H9 (cell line): ENCODE measurements at regions not wholly inside any gene's neighbourhood (a gene's known extent, or its start where the extent isn't known, plus 50 kb on each side); places are given as distances from the start of the nearest gene placed in this dataset.

Experiments used
- DNase-seq: peaks from one replicate; pipeline ENCODE4 v3.0.0-alpha.2; 2017
- H2AFZ ChIP-seq: one replicate; pipeline ENCODE4 v1.6.1; 2013; ENCODE audit warnings: mild to moderate bottlenecking, low read length, control low read depth, moderate library complexity
- H2AK5ac ChIP-seq: 2 replicates; pipeline ENCODE4 v1.6.1; 2013; ENCODE audit warnings: low read length, control low read depth, mixed read lengths; ENCODE audit not compliant: insufficient read length
- H2BK120ac ChIP-seq: one replicate; pipeline ENCODE4 v1.6.1; 2013; ENCODE audit warnings: low read depth, mild to moderate bottlenecking, low read length, control low read depth, inconsistent platforms; ENCODE audit not compliant: poor library complexity, severe bottlenecking
- H2BK12ac ChIP-seq: 2 replicates; pipeline ENCODE4 v1.6.1; 2013; ENCODE audit warnings: low read length, control low read depth, mixed read lengths, low read depth; ENCODE audit not compliant: insufficient read length
- H2BK15ac ChIP-seq: 2 replicates; pipeline ENCODE4 v1.6.1; 2013; ENCODE audit warnings: low read depth, low read length, control low read depth
- H2BK20ac ChIP-seq: one replicate; pipeline ENCODE4 v1.6.1; 2013; ENCODE audit warnings: low read depth, mild to moderate bottlenecking, low read length, control low read depth, inconsistent platforms; ENCODE audit not compliant: poor library complexity, severe bottlenecking
- H2BK5ac ChIP-seq: 2 replicates; pipeline ENCODE4 v1.6.1; 2013; ENCODE audit warnings: low read length, control low read depth, mixed read lengths; ENCODE audit not compliant: insufficient read length
- H3K14ac ChIP-seq: 2 replicates; pipeline ENCODE4 v1.6.1; 2013; ENCODE audit warnings: low read length, control low read depth; ENCODE audit not compliant: insufficient read depth
- H3K18ac ChIP-seq: 2 replicates; pipeline ENCODE4 v1.6.1; 2013; ENCODE audit warnings: low read depth, mild to moderate bottlenecking, mixed read lengths, low read length, control low read depth; ENCODE audit not compliant: insufficient read length
- H3K23ac ChIP-seq: 2 replicates; pipeline ENCODE4 v1.6.1; 2013; ENCODE audit warnings: low read length, control low read depth, mixed read lengths, low read depth; ENCODE audit not compliant: insufficient read length
- H3K23me2 ChIP-seq: 2 replicates; pipeline ENCODE4 v1.6.1; 2013; ENCODE audit warnings: low read depth, mild to moderate bottlenecking, mixed read lengths, low read length, control low read depth; ENCODE audit not compliant: insufficient read length, poor library complexity, severe bottlenecking
- H3K27ac ChIP-seq: 2 replicates; pipeline ENCODE4 v1.5.1; 2013; ENCODE audit warnings: low read length, control low read depth, mixed read lengths, low read depth; ENCODE audit not compliant: insufficient read length
- H3K27me3 ChIP-seq: 2 replicates; pipeline ENCODE4 v1.6.1; 2013; ENCODE audit warnings: low read length, control low read depth, inconsistent platforms; ENCODE audit not compliant: insufficient read depth
- H3K4ac ChIP-seq: 2 replicates; pipeline ENCODE4 v1.6.1; 2013; ENCODE audit warnings: low read depth, mild to moderate bottlenecking, control low read depth, inconsistent platforms, low read length, moderate library complexity
- H3K4me1 ChIP-seq: 2 replicates; pipeline ENCODE4 v1.6.1; 2013; ENCODE audit warnings: low read length, control low read depth, inconsistent platforms; ENCODE audit not compliant: insufficient read depth
- H3K4me2 ChIP-seq: 2 replicates; pipeline ENCODE4 v1.6.1; 2013; ENCODE audit warnings: low read length, control low read depth, mixed read lengths; ENCODE audit not compliant: insufficient read length, insufficient read depth
- H3K56ac ChIP-seq: 2 replicates; pipeline ENCODE4 v1.6.1; 2013; ENCODE audit warnings: low read depth, mild to moderate bottlenecking, mixed read lengths, low read length, control low read depth; ENCODE audit not compliant: insufficient read length
- H3K79me1 ChIP-seq: 2 replicates; pipeline ENCODE4 v1.6.1; 2013; ENCODE audit warnings: low read depth, mild to moderate bottlenecking, moderate library complexity, low read length, control low read depth, inconsistent platforms; ENCODE audit not compliant: insufficient read depth, poor library complexity, severe bottlenecking
- H3K79me2 ChIP-seq: 2 replicates; pipeline ENCODE4 v1.6.1; 2013; ENCODE audit warnings: low read length, control low read depth, inconsistent platforms; ENCODE audit not compliant: insufficient read depth
- H3K9ac ChIP-seq: 2 replicates; pipeline ENCODE4 v1.6.1; 2013; ENCODE audit warnings: low read length, control low read depth, mixed read lengths; ENCODE audit not compliant: insufficient read length; ENCODE audit errors: extremely low read depth
- H3K9me3 ChIP-seq: one replicate; pipeline ENCODE4 v1.6.1; 2013; ENCODE audit warnings: low read depth, low read length, inconsistent platforms; ENCODE audit not compliant: control insufficient read depth
- H3T11ph ChIP-seq: one replicate; pipeline ENCODE4 v1.6.1; 2013; ENCODE audit warnings: mild to moderate bottlenecking, low read length, control low read depth, inconsistent platforms
- H4K20me1 ChIP-seq: one replicate; pipeline ENCODE4 v1.6.1; 2013; ENCODE audit not compliant: control insufficient read depth, insufficient read length, insufficient read depth
- H4K5ac ChIP-seq: 2 replicates; pipeline ENCODE4 v1.6.1; 2013; ENCODE audit warnings: low read depth, mild to moderate bottlenecking, mixed read lengths, low read length, control low read depth; ENCODE audit not compliant: insufficient read length
- H4K8ac ChIP-seq: replicated peaks from 2 replicates; pipeline ENCODE4 v1.6.1; 2013; ENCODE audit warnings: low read length, control low read depth, mixed read lengths, low read depth; ENCODE audit not compliant: insufficient read length
- H4K91ac ChIP-seq: 2 replicates; pipeline ENCODE4 v1.6.1; 2013; ENCODE audit warnings: low read depth, mild to moderate bottlenecking, moderate library complexity, mixed read lengths, low read length, control low read depth; ENCODE audit not compliant: insufficient read length
- H3K27ac Mint-ChIP-seq, 3 experiments: 2 replicates in 2 of 3; 3 replicates in 1 of 3; pipeline ENCODE4 v1.8.0; 2020 to 2021; ENCODE audit warnings: mixed read lengths in 3 of 3, mild to moderate bottlenecking in 1 of 3, moderate library complexity in 1 of 3
- H3K27me3 Mint-ChIP-seq: 2 replicates; pipeline ENCODE4 v1.8.0; 2021; ENCODE audit warnings: low read depth, mild to moderate bottlenecking, moderate library complexity, mixed read lengths
- H3K36me3 Mint-ChIP-seq, 3 experiments: 2 replicates in 2 of 3; 3 replicates in 1 of 3; pipeline ENCODE4 v1.8.0; 2020 to 2021; ENCODE audit warnings: low read depth in 3 of 3, mixed read lengths in 3 of 3; ENCODE audit not compliant: insufficient read depth in 1 of 3
- H3K4me1 Mint-ChIP-seq, 2 experiments: 2 replicates each; pipeline ENCODE4 v1.8.0; 2020; ENCODE audit warnings: mixed read lengths in 2 of 2
- H3K4me3 Mint-ChIP-seq, 2 experiments: 2 replicates in 1 of 2; 3 replicates in 1 of 2; pipeline ENCODE4 v1.8.0; 2020 to 2021; ENCODE audit warnings: mild to moderate bottlenecking in 2 of 2, mixed read lengths in 2 of 2, moderate library complexity in 1 of 2
- H3K9me3 Mint-ChIP-seq, 2 experiments: 2 replicates in 1 of 2; 3 replicates in 1 of 2; pipeline ENCODE4 v1.8.0; 2020; ENCODE audit warnings: mild to moderate bottlenecking in 2 of 2, mixed read lengths in 2 of 2, moderate library complexity in 1 of 2
- TF ChIP-seq, protein P1 (sequence below): fragments of 200-600 bp; sonication (generic); conservative IDR thresholded peaks from 3 replicates; pipeline ENCODE4 v1.8.0; 2021; ENCODE audit warnings: antibody characterized with exemption, mild to moderate bottlenecking

DNA sequence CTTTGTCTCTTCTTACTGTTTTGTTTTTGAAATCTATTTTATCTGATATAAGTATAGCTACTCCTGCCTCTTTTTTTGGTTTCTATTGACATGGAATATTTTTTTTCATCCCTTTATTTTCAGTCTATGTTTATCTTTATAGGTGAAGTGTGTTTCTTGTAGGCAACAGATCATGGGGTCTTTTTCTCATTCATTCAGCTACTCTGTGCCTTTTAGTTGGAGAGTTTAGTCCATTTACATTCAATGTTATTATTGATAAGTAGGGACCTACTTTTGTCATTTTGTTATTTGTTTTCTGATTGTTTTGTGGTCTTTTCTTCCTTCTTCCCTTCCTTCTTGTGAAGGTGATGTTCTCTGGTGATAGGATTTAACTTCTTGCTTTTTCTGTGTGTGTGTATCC lies 60.0 kb upstream of the STK39 start:
- Histone ChIP-seq H4K91ac (no peak overlapping the region), H2BK20ac (no peak overlapping the region), H3K4me2 (no peak overlapping the region), H3K18ac (no peak overlapping the region), H4K8ac (no peak overlapping the region), H2AFZ (no peak overlapping the region), H3K4ac (no peak overlapping the region), H4K20me1 (no peaks in the 10 kb centered on the region), H2BK12ac (no peak overlapping the region), H3K4me1 (no peaks in the 10 kb centered on the region), H3K27me3 (no peaks in the 10 kb centered on the region), H3T11ph (no peak overlapping the region), H3K79me1 (no peaks in the 10 kb centered on the region), H3K23me2 (no peaks in the 10 kb centered on the region), H3K27ac (no peak overlapping the region), H4K5ac (no peak overlapping the region), H3K23ac (no peak overlapping the region), H2BK120ac (no peak overlapping the region), H3K9ac (no peak overlapping the region), H2BK15ac (no peak overlapping the region), H3K14ac (no peak overlapping the region), H3K9me3 (no peaks in the 10 kb centered on the region), H3K79me2 (no peaks in the 10 kb centered on the region), H2AK5ac (no peak overlapping the region), H2BK5ac (no peak overlapping the region), H3K56ac (no peak overlapping the region)
- H3K27me3 Mint-ChIP-seq, result no peaks in the 10 kb centered on the region; the same call in 1 of the 2 replicates
- TF ChIP-seq, protein P1, sequence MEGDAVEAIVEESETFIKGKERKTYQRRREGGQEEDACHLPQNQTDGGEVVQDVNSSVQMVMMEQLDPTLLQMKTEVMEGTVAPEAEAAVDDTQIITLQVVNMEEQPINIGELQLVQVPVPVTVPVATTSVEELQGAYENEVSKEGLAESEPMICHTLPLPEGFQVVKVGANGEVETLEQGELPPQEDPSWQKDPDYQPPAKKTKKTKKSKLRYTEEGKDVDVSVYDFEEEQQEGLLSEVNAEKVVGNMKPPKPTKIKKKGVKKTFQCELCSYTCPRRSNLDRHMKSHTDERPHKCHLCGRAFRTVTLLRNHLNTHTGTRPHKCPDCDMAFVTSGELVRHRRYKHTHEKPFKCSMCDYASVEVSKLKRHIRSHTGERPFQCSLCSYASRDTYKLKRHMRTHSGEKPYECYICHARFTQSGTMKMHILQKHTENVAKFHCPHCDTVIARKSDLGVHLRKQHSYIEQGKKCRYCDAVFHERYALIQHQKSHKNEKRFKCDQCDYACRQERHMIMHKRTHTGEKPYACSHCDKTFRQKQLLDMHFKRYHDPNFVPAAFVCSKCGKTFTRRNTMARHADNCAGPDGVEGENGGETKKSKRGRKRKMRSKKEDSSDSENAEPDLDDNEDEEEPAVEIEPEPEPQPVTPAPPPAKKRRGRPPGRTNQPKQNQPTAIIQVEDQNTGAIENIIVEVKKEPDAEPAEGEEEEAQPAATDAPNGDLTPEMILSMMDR, result no peak
- H3K9me3 Mint-ChIP-seq, result peaks cover 22 to 28% of the 10 kb centered on the region in 2 experiments
- DNase-seq, result no peak
- peaks cover 2 to 4% of the 10 kb centered on the region in 2 experiments; a peak in 1 of 4 replicates for H3K4me1 Mint-ChIP-seq
- H3K27ac Mint-ChIP-seq, result no peak overlapping the region
- no peak overlapping the region for H3K4me3 Mint-ChIP-seq
- H3K36me3 Mint-ChIP-seq, result peaks cover 4 to 23% (median 6%) of the 10 kb centered on the region in 3 experiments; a peak in 5 of 7 replicates
